A673 (cell line): ENCODE measurements at regions not wholly inside any gene's neighbourhood (a gene's known extent, or its start where the extent isn't known, plus 50 kb on each side); places are given as distances from the start of the nearest gene placed in this dataset.

ENCODE experiments used
- BruUV-seq: library from RNA; stranded (reverse); fragments of 400-500 nt; replicated peaks from 2 replicates; lab custom pipeline; 2021; lab: Mats Ljungman, UMichigan
- CTCF ChIA-PET: fragments of 300-600 bp; sonication (Branson Sonifier 250); formaldehyde crosslinking; loops from one replicate; lab custom pipeline; 2022; ENCODE audit warnings: antibody characterized with exemption; lab: Charles Lee
- POLR2A ChIA-PET: fragments of 300-600 bp; sonication (Branson Sonifier 250); formaldehyde crosslinking; loops from one replicate; lab custom pipeline; 2022; ENCODE audit warnings: antibody characterized with exemption; ENCODE audit not compliant: low non-redundant PET; lab: Charles Lee
- DNase-seq: peaks from one replicate; pipeline ENCODE4 v3.0.0-alpha.2; 2015; ENCODE audit warnings: low spot score
- H3K27ac ChIP-seq: fragments of 200-600 bp; sonication (generic); 2 replicates; pipeline ENCODE4 v1.5.1; 2016; ENCODE audit warnings: mixed run types, low read depth, mild to moderate bottlenecking, mixed read lengths, antibody characterized with exemption, low read length; ENCODE audit not compliant: poor library complexity, severe bottlenecking
- H3K27me3 ChIP-seq: fragments of 200-600 bp; sonication (generic); replicated peaks from 2 replicates; pipeline ENCODE4 v1.6.1; 2017; ENCODE audit warnings: mixed run types, low read depth, mild to moderate bottlenecking, mixed read lengths, antibody characterized with exemption, low read length; ENCODE audit not compliant: insufficient read depth, poor library complexity
- H3K36me3 ChIP-seq: fragments of 200-600 bp; sonication (generic); 2 replicates; pipeline ENCODE4 v1.6.1; 2016; ENCODE audit warnings: mixed run types, mild to moderate bottlenecking, mixed read lengths, antibody characterized with exemption, low read length; ENCODE audit not compliant: insufficient read depth, poor library complexity, severe bottlenecking
- H3K4me1 ChIP-seq: fragments of 200-600 bp; sonication (generic); 2 replicates; pipeline ENCODE4 v1.6.1; 2017; ENCODE audit warnings: mixed run types, mild to moderate bottlenecking, mixed read lengths, antibody characterized with exemption, low read length; ENCODE audit not compliant: insufficient read depth, poor library complexity, severe bottlenecking
- H3K4me3 ChIP-seq: fragments of 200-600 bp; sonication (generic); 2 replicates; pipeline ENCODE4 v1.5.1; 2016; ENCODE audit warnings: low read depth, mixed run types, mild to moderate bottlenecking, mixed read lengths, low read length; ENCODE audit not compliant: poor library complexity, severe bottlenecking
- H3K9me3 ChIP-seq: fragments of 200-600 bp; sonication (generic); 2 replicates; pipeline ENCODE4 v1.6.1; 2016; ENCODE audit warnings: mixed run types, low read depth, mild to moderate bottlenecking, mixed read lengths, antibody characterized with exemption, low read length; ENCODE audit not compliant: poor library complexity, severe bottlenecking
- CTCF ChIP-seq: fragments of 300-800, 200-600 bp; sonication (generic); conservative IDR thresholded peaks from 2 replicates; pipeline ENCODE4 v1.5.1; 2017; ENCODE audit warnings: low read depth, mild to moderate bottlenecking, antibody characterized with exemption, low read length, moderate library complexity, mixed read lengths
- EZH2 ChIP-seq: fragments of 200-600 bp; sonication (generic); IDR thresholded peaks from 2 replicates; pipeline ENCODE4 v1.6.1; 2017; ENCODE audit warnings: borderline replicate concordance, low read depth, mild to moderate bottlenecking, mixed read lengths, antibody characterized with exemption, low read length; ENCODE audit not compliant: poor library complexity, severe bottlenecking
- intact Hi-C: fragments of 100-400 bp; cut with micrococcal nuclease; formaldehyde crosslinking; loops from one replicate; pipeline ENCODE4 v1.10.0; 2022; ENCODE audit not compliant: unreplicated experiment

- Histone ChIP-seq H3K9me3 (no peaks in the 10 kb centered on the region), H3K4me3 (no peak overlapping the region), H3K4me1 (no peaks in the 10 kb centered on the region), H3K27me3 (peaks cover 22% of the 10 kb centered on the region), H3K27ac (no peak overlapping the region), H3K36me3 (no peaks in the 10 kb centered on the region)
- TF ChIP-seq CTCF (no peak), EZH2 (no peak)
- intact Hi-C loops: no loop called here
- ChIA-PET POLR2A (no interaction called here), CTCF (no interaction called here)
- DNase-seq: no peak
- BruUV-seq: no TSS peak
Measured at GRCh38 chr11:11750017-11750878, 91.5 kb upstream of the USP47 start.

DNA sequence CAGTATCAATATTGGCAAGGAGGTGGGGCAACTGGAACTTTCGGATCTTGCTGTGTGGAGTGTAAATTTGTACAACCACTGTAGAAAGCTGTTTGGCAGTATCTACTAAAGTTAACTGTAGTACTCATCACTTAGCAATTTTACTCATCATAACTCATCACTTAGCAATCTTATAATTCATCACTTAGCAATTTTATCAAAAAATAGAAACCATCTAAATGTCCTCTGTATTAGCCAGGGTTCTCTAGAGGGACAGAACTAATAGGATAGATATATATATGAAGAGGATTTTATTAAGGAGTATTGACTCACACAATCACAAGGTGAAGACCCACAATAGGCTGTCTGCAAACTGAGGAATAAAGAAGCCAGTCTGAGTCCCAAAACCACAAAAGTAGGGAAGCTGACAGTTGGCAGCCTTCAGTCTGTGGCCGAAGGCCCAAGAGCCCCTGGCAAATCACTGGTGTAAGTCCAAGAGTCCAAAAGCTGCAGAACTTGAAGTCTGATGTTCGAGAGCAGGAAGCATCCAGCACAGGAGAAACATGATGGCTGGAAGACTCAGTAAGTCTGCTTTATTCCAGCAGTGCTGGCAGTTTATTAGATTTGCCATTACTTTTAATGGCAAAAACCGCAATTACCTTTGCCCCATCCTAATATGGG lies 92.9 kb upstream of the USP47 start:
- POLR2A ChIA-PET: no interaction called here
- CTCF ChIA-PET: no interaction called here
- intact Hi-C loops: no loop called here
- no peak overlapping the region for H3K27ac ChIP-seq
- TF ChIP-seq CTCF: no peak
- no peak for TF ChIP-seq EZH2
- no peaks in the 10 kb centered on the region for H3K9me3 ChIP-seq
- no TSS peak for BruUV-seq
- no peaks in the 10 kb centered on the region for H3K4me1 ChIP-seq
- no peak overlapping the region for H3K4me3 ChIP-seq
- H3K36me3 ChIP-seq: no peaks in the 10 kb centered on the region
- DNase-seq: no peak
- peaks cover 10% of the 10 kb centered on the region for H3K27me3 ChIP-seq

DNA sequence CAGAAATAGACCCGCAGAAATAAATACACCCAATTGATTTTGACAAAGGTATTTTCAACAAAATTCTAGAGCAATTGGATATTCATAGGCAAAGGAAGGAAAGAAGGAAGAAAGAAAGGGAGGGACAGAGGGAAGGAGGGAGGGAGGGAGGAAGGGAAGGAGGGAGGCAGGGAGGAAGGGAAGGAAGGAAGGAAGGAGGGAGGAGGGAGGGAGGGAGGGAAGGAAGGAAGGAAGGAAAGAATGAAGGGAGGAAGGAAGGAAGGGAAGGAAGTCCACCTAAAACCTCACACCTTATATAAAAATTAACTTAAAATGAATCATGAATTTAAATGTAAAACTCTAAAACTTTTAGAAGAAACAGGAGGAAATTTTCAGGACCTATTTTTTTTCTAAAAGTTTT lies 94.2 kb upstream of the USP47 start:
- no peaks in the 10 kb centered on the region for H3K36me3 ChIP-seq
- H3K4me1 ChIP-seq: no peaks in the 10 kb centered on the region
- no peaks in the 10 kb centered on the region for H3K9me3 ChIP-seq
- DNase-seq: no peak
- CTCF ChIA-PET: no interaction called here
- POLR2A ChIA-PET: no interaction called here
- no TSS peak for BruUV-seq
- intact Hi-C loops: no loop called here
- no peak overlapping the region for H3K4me3 ChIP-seq
- no peak overlapping the region for H3K27ac ChIP-seq
- TF ChIP-seq CTCF: no peak
- TF ChIP-seq EZH2: no peak
- H3K27me3 ChIP-seq: peaks cover 12% of the 10 kb centered on the region
